ENCODE measurements at regions not wholly inside any gene's neighbourhood (a gene's known extent, or its start where the extent isn't known, plus 50 kb on each side); places are given as distances from the start of the nearest gene placed in this dataset.
A peak's percentile ranks its signal among the peaks of the same experiment; 100 is the strongest.

GRCh38 chr10:8956400-8956799 lies 901.9 kb downstream of the GATA3 start:
- H3K36me3 ChIP-seq (ENCODE audit: low read depth): no peaks in the 10 kb centered on the region
- ChIA-PET POLR2A (ENCODE audit: unreplicated experiment) (no interaction called here), CTCF (no interaction called here)
- BruUV-seq (replicated peaks): no TSS peak
- no peaks in the 10 kb centered on the region for H3K79me2 ChIP-seq (ENCODE audit: low read depth)
- H3K9me2 ChIP-seq (ENCODE audit: insufficient read depth): no peaks in the 10 kb centered on the region
- no peaks in the 10 kb centered on the region for H4K20me1 ChIP-seq (ENCODE audit: insufficient read depth)
- H3K27me3 ChIP-seq (ENCODE audit: insufficient read depth, low read depth): no peaks in the 10 kb centered on the region
- intact Hi-C loops (cut with micrococcal nuclease; ENCODE audit: unreplicated experiment): no loop called here
- H3K9me3 ChIP-seq (ENCODE audit: insufficient read depth, low read depth): no peaks in the 10 kb centered on the region
- no peak overlapping the region for H3K4me3 ChIP-seq
- no peaks in the 10 kb centered on the region for H3K4me1 ChIP-seq (replicated peaks; ENCODE audit: insufficient read depth)
- DNase-seq: no peak
- no peak overlapping the region for H3K27ac ChIP-seq
- H3K4me2 ChIP-seq: no peak overlapping the region
- no peaks in the 10 kb centered on the region for H3F3A ChIP-seq (ENCODE audit: insufficient read depth, low read depth)
- H2AFZ ChIP-seq: no peak overlapping the region
- TF ChIP-seq EZH2 (IDR thresholded peaks at IDR 0.05; ENCODE audit: low read depth) (no peak), CTCF (conservative IDR thresholded peaks at IDR 0.05) (no peak)

GRCh38 chr10:8962249-8962648 lies 907.8 kb downstream of the GATA3 start:
- intact Hi-C loops (cut with micrococcal nuclease; ENCODE audit: unreplicated experiment): no loop called here
- H3K79me2 ChIP-seq (ENCODE audit: low read depth): no peaks in the 10 kb centered on the region
- CTCF ChIA-PET: no interaction called here
- no peaks in the 10 kb centered on the region for H4K20me1 ChIP-seq (ENCODE audit: insufficient read depth)
- H3F3A ChIP-seq (ENCODE audit: insufficient read depth, low read depth): no peaks in the 10 kb centered on the region; the same call in 1 of the 2 replicates
- H3K4me2 ChIP-seq: no peak overlapping the region
- peak in 1 of 2 experiments; percentile 58 for DNase-seq
- H3K27ac ChIP-seq: no peak overlapping the region
- H3K4me1 ChIP-seq (replicated peaks; ENCODE audit: insufficient read depth): peaks cover 5% of the 10 kb centered on the region
- POLR2A ChIA-PET (ENCODE audit: unreplicated experiment): no interaction called here
- H3K4me3 ChIP-seq: no peak overlapping the region
- no peaks in the 10 kb centered on the region for H3K36me3 ChIP-seq (ENCODE audit: low read depth)
- TF ChIP-seq CTCF (conservative IDR thresholded peaks at IDR 0.05): no peak
- no peak for TF ChIP-seq EZH2 (IDR thresholded peaks at IDR 0.05; ENCODE audit: low read depth)
- no peaks in the 10 kb centered on the region for H3K9me2 ChIP-seq (ENCODE audit: insufficient read depth)
- BruUV-seq (replicated peaks): no TSS peak
- no peak overlapping the region for H2AFZ ChIP-seq
- H3K27me3 ChIP-seq (ENCODE audit: insufficient read depth, low read depth): no peaks in the 10 kb centered on the region
- no peaks in the 10 kb centered on the region for H3K9me3 ChIP-seq (ENCODE audit: insufficient read depth, low read depth)

GRCh38 chr10:8967061-8967460 lies 912.6 kb downstream of the GATA3 start:
- H3K27me3 ChIP-seq (ENCODE audit: insufficient read depth, low read depth): no peaks in the 10 kb centered on the region
- H3K9me2 ChIP-seq (ENCODE audit: insufficient read depth): no peaks in the 10 kb centered on the region
- ChIA-PET CTCF (no interaction called here), POLR2A (ENCODE audit: unreplicated experiment) (no interaction called here)
- TF ChIP-seq CTCF (conservative IDR thresholded peaks at IDR 0.05) (no peak), EZH2 (IDR thresholded peaks at IDR 0.05; ENCODE audit: low read depth) (no peak)
- no peaks in the 10 kb centered on the region for H3F3A ChIP-seq (ENCODE audit: insufficient read depth, low read depth)
- no peak overlapping the region for H2AFZ ChIP-seq
- no peaks in the 10 kb centered on the region for H3K9me3 ChIP-seq (ENCODE audit: insufficient read depth, low read depth)
- H3K27ac ChIP-seq: no peak overlapping the region
- H3K36me3 ChIP-seq (ENCODE audit: low read depth): no peaks in the 10 kb centered on the region
- H3K4me1 ChIP-seq (replicated peaks; ENCODE audit: insufficient read depth): peaks cover 3% of the 10 kb centered on the region
- no peaks in the 10 kb centered on the region for H4K20me1 ChIP-seq (ENCODE audit: insufficient read depth)
- no peaks in the 10 kb centered on the region for H3K79me2 ChIP-seq (ENCODE audit: low read depth)
- no peak overlapping the region for H3K4me2 ChIP-seq
- no TSS peak for BruUV-seq (replicated peaks)
- H3K4me3 ChIP-seq: no peak overlapping the region
- DNase-seq: no peak
- intact Hi-C loops (cut with micrococcal nuclease; ENCODE audit: unreplicated experiment): no loop called here
